GM23338 (cell line): ENCODE measurements at regions not wholly inside any gene's neighbourhood (a gene's known extent, or its start where the extent isn't known, plus 50 kb on each side); places are given as distances from the start of the nearest gene placed in this dataset.

Experiments
- ATAC-seq: fragments of 200-7000 bp; cut with Tn5 transposase; 3 replicates; pipeline ENCODE4 v1.9.1; 2020
- DNase-seq: peaks from one replicate; pipeline ENCODE4 v3.0.0-alpha.2; 2015; ENCODE audit warnings: low spot score
- H2AFZ ChIP-seq: fragments of 200-600 bp; sonication (generic); 2 replicates; pipeline ENCODE4 v1.8.0; 2016; ENCODE audit warnings: antibody characterized with exemption, mild to moderate bottlenecking, moderate library complexity
- H3F3A ChIP-seq: fragments of 200-600 bp; sonication (generic); replicated peaks from 2 replicates; pipeline ENCODE4 v1.8.0; 2017; ENCODE audit warnings: antibody characterized with exemption, mixed run types, low read depth
- H3K27ac ChIP-seq: fragments of 200-600 bp; sonication (generic); 2 replicates; pipeline ENCODE4 v1.6.1; 2016; ENCODE audit warnings: low read depth
- H3K27me3 ChIP-seq: fragments of 200-600 bp; sonication (generic); 2 replicates; pipeline ENCODE4 v1.8.0; 2016; ENCODE audit warnings: mild to moderate bottlenecking, mixed run types, moderate library complexity; ENCODE audit not compliant: insufficient read depth
- H3K36me3 ChIP-seq: fragments of 200-600 bp; sonication (generic); 2 replicates; pipeline ENCODE4 v1.8.0; 2016; ENCODE audit warnings: mild to moderate bottlenecking; ENCODE audit not compliant: insufficient read depth
- H3K4me1 ChIP-seq: fragments of 200-600 bp; sonication (generic); 2 replicates; pipeline ENCODE4 v1.8.0; 2016; ENCODE audit warnings: mild to moderate bottlenecking, moderate library complexity; ENCODE audit not compliant: insufficient read depth
- H3K4me2 ChIP-seq: fragments of 200-600 bp; sonication (generic); 2 replicates; pipeline ENCODE4 v1.7.1; 2017; ENCODE audit warnings: mixed run types
- H3K4me3 ChIP-seq: fragments of 200-600 bp; sonication (generic); 2 replicates; pipeline ENCODE4 v1.6.1; 2016; ENCODE audit warnings: mixed run types
- H3K79me2 ChIP-seq: fragments of 200-600 bp; sonication (generic); replicated peaks from 2 replicates; pipeline ENCODE4 v1.8.0; 2017; ENCODE audit warnings: mild to moderate bottlenecking; ENCODE audit not compliant: insufficient read depth
- H3K9me2 ChIP-seq: fragments of 200-600 bp; sonication (generic); 2 replicates; pipeline ENCODE4 v1.8.0; 2017; ENCODE audit not compliant: insufficient read depth
- H4K20me1 ChIP-seq: fragments of 200-600 bp; sonication (generic); replicated peaks from 2 replicates; pipeline ENCODE4 v1.8.0; 2017; ENCODE audit warnings: mild to moderate bottlenecking; ENCODE audit not compliant: insufficient read depth
- H3K27ac Mint-ChIP-seq: 2 replicates; pipeline ENCODE4 v1.8.0; 2020; ENCODE audit warnings: inconsistent platforms, mild to moderate bottlenecking, moderate library complexity, mixed read lengths
- H3K27me3 Mint-ChIP-seq: 3 replicates; pipeline ENCODE4 v1.8.0; 2022; ENCODE audit warnings: low read depth, mild to moderate bottlenecking, moderate library complexity, mixed read lengths, inconsistent platforms; ENCODE audit not compliant: insufficient read depth, poor library complexity
- H3K36me3 Mint-ChIP-seq: 3 replicates; pipeline ENCODE4 v1.8.0; 2021; ENCODE audit warnings: low read depth, mild to moderate bottlenecking, inconsistent platforms, moderate library complexity, mixed read lengths
- H3K4me1 Mint-ChIP-seq: 3 replicates; pipeline ENCODE4 v1.8.0; 2020; ENCODE audit warnings: mild to moderate bottlenecking, inconsistent platforms, mixed read lengths
- H3K4me3 Mint-ChIP-seq: 3 replicates; pipeline ENCODE4 v1.8.0; 2021; ENCODE audit warnings: moderate library complexity, mild to moderate bottlenecking, inconsistent platforms, mixed read lengths
- H3K9me3 Mint-ChIP-seq: 3 replicates; pipeline ENCODE4 v1.8.0; 2020; ENCODE audit warnings: moderate library complexity, mild to moderate bottlenecking, inconsistent platforms, mixed read lengths
- CREB1 ChIP-seq: fragments of 250-450 bp; sonication (Bioruptor Pico); IDR thresholded peaks from 2 replicates; pipeline ENCODE4 v1.5.0; 2020; ENCODE audit warnings: low read depth, mild to moderate bottlenecking, moderate library complexity
- EZH2 ChIP-seq: fragments of 200-600 bp; sonication (generic); IDR thresholded peaks from one replicate; pipeline ENCODE4 v1.8.0; 2017; ENCODE audit warnings: antibody characterized with exemption, mild to moderate bottlenecking, low read depth; ENCODE audit not compliant: unreplicated experiment
- JUNB ChIP-seq: IDR thresholded peaks from one replicate; pipeline ENCODE4 v1.6.1; 2016; ENCODE audit warnings: antibody characterized with exemption; ENCODE audit not compliant: unreplicated experiment
- NANOG ChIP-seq: IDR thresholded peaks from 2 replicates; pipeline ENCODE4 v1.6.1; 2016; ENCODE audit warnings: antibody characterized with exemption, borderline replicate concordance
- POLR2AphosphoS5 ChIP-seq: IDR thresholded peaks from 2 replicates; pipeline ENCODE4 v1.6.1; 2016; ENCODE audit warnings: antibody characterized with exemption, low read depth
- REST ChIP-seq: IDR thresholded peaks from one replicate; pipeline ENCODE4 v1.6.1; 2018; ENCODE audit warnings: antibody characterized with exemption; ENCODE audit not compliant: unreplicated experiment
- ZNF114 ChIP-seq: fragments of 250-450 bp; sonication (Bioruptor Pico); IDR thresholded peaks from 2 replicates; pipeline ENCODE4 v1.5.0; 2020; ENCODE audit warnings: mild to moderate bottlenecking, moderate library complexity
- ZNF331 ChIP-seq: fragments of 250-450 bp; sonication (Bioruptor Pico); IDR thresholded peaks from 2 replicates; pipeline ENCODE4 v1.5.0; 2020; ENCODE audit warnings: low read depth, mild to moderate bottlenecking, moderate library complexity
- TF ChIP-seq, protein P1 (sequence below), 2 experiments: fragments of 200-600 bp in 1 of 2; sonication (generic) in 1 of 2; conservative IDR thresholded peaks; 2 replicates each; pipeline versions ENCODE4 v1.5.1 to v1.6.1; 2016 to 2017; ENCODE audit warnings: antibody characterized with exemption in 2 of 2, low read depth in 2 of 2, mild to moderate bottlenecking in 2 of 2, moderate library complexity in 1 of 2

- no peak overlapping the region for H3K4me3 ChIP-seq
- H3K4me2 ChIP-seq = peak overlapping the region; percentile 25; the same call in 1 of the 2 replicates
These were observed 302.3 kb upstream of the GATB start for GRCh38 chr4:152062936-152063620.

More at GRCh38 chr4:152062936-152063620, 302.3 kb upstream of the GATB start:
- Mint-ChIP-seq H3K4me1 (peaks cover 41% of the 10 kb centered on the region), H3K27ac (no peak overlapping the region), H3K9me3 (peaks cover 4% of the 10 kb centered on the region), H3K4me3 (no peak overlapping the region), H3K27me3 (no peaks in the 10 kb centered on the region), H3K36me3 (0 out of 3 replicates have a peak, but pooled peaks cover 2% of the 10 kb centered on the region)
- Histone ChIP-seq H3K9me2 (peaks cover 8% of the 10 kb centered on the region; the same call in 1 of the 2 replicates), H4K20me1 (no peaks in the 10 kb centered on the region), H3K79me2 (no peaks in the 10 kb centered on the region), H3K4me1 (peaks cover 35% of the 10 kb centered on the region), H3K27me3 (no peaks in the 10 kb centered on the region), H3K36me3 (no peaks in the 10 kb centered on the region), H2AFZ (peak overlapping the region; percentile 30), H3F3A (no peaks in the 10 kb centered on the region), H3K27ac (no peak overlapping the region)
- TF ChIP-seq NANOG (no peak), REST (no peak), EZH2 (no peak), ZNF114 (no peak), JUNB (no peak), ZNF331 (no peak), POLR2AphosphoS5 (no peak), CREB1 (CRISPR knock-in tag) (no peak)
- TF ChIP-seq, protein P1, sequence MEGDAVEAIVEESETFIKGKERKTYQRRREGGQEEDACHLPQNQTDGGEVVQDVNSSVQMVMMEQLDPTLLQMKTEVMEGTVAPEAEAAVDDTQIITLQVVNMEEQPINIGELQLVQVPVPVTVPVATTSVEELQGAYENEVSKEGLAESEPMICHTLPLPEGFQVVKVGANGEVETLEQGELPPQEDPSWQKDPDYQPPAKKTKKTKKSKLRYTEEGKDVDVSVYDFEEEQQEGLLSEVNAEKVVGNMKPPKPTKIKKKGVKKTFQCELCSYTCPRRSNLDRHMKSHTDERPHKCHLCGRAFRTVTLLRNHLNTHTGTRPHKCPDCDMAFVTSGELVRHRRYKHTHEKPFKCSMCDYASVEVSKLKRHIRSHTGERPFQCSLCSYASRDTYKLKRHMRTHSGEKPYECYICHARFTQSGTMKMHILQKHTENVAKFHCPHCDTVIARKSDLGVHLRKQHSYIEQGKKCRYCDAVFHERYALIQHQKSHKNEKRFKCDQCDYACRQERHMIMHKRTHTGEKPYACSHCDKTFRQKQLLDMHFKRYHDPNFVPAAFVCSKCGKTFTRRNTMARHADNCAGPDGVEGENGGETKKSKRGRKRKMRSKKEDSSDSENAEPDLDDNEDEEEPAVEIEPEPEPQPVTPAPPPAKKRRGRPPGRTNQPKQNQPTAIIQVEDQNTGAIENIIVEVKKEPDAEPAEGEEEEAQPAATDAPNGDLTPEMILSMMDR (conservative IDR thresholded peaks at IDR 0.05; ENCODE audit: low read depth in 2 of 2) = no peak
- ATAC-seq (no peak), DNase-seq (no peak)
